Activated naive CD4-positive, alpha-beta T cell (primary cell): ENCODE measurements at regions not wholly inside any gene's neighbourhood (a gene's known extent, or its start where the extent isn't known, plus 50 kb on each side); places are given as distances from the start of the nearest gene placed in this dataset.

ENCODE experiments used
- DNase-seq, 4 experiments: peaks; one replicate each; lab custom pipeline; 2025; lab: John Stamatoyannopoulos, UW

DNA sequence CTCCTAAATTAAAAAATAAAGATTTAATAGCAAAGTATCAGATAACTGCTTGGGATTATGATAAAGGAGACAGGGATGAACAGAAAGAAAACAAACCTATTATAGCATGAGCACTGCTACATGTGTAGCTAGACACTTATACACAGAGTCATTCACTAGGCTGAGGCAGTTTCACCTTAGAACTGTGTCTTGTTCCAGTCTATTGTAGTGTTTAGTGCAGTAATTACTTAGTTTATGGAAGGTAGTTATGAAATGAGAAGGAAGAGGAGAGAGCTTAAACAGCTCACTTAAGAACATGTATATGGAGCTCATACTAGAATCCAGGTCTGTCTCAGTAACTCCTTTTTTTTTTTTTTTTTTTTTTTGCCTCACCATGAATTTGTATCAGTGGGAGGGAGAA is 441.4 kb downstream of the PDCD6IP start:
- no peak for DNase-seq

DNA sequence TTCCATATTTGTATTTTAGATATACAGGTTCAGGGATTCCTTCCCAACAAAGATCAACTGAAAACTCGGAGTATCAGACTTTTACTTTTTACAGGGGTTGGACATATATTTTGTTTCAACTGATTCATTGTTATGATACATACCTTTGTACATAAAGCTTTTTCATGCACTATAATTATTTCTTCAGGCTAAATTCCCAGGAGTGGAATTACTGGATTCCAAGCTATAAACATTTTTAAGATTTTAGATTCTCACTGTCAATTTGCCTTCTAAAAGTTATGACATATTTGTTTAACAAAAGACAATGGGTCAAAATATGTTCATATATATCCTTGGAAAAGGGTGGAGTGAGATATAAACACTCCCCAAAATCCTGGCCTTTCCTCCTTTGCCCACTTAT is 449.0 kb downstream of the PDCD6IP start:
- no peak for DNase-seq

DNA sequence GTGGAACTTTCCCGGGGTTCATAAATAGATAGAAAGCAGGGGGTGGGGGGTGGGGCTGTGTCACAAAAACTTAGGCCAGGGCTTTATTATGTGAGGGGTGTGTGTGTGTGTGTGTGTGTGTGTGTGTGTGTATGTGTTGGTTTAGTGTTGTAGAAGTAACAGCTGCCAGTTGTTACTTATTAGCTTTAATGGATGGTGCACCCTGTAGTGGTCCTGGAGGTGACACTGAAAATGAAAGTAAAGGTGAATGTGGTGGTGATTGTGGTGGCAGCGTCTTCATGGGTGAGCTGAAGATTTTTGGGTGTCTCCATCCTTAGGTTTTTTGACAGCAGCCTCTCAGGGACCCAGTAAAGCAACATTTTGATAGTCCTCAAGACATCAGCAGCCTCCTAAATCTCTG is 449.9 kb downstream of the PDCD6IP start:
- no peak for DNase-seq

DNA sequence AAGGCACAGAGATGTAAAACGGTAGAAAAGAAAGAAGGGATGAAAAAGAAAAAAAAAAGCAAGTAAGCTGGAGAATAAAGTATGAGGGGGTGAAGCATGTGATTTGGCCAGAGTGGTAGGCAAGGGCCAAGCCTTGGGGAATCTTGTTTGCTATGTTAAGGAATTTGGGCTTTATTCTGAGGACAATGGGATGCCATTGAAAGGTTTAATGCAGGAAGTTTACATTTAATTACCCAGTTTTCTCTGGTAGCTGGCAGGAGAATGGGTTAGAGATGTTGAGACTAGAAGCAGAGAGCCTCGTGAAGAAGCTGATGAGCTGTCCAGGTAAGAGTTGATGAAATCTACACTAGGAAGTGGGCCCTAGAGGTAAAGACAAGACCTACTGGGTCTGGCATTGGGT is 455.9 kb downstream of the PDCD6IP start:
- DNase-seq, result no peak

DNA sequence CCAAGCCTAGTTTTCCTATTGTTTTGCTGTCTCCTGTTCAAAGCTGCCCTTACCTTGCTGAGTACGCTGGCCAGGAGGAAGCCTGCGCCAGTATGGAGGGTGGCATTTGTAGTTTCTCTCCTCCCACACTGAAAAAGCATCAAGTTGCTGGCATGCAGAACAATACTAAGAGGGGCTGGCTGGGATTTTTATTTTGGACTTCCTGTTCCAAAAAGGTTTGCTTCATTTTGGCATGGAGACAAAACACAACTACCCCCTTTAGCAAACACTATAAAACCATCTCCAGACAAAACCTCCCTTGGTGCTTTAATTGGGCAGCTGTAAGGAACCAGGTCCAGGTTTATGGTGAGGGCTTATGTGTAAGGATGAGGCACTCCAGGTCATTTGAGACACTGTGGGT is 457.6 kb downstream of the PDCD6IP start:
- no peak for DNase-seq

DNA sequence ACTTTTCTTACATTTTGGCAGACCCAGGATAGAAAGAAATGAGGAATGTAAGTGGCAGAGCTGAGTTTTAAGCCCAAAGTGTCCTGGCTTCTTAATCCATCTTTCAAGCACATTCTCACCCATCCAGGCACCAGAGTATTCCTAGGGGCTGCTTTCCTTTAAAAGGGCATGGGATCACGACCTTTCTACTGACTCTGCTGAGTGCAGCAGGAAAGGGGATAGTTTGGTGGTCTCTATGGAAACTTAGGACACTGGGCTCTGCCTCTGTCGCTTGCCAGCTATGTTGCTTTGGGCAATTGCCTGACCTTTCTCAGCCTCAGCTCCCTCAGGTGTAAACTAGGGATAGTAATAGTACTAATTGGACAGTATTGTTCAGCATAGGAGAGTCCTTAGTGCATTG is 458.4 kb downstream of the PDCD6IP start:
- no peak for DNase-seq

DNA sequence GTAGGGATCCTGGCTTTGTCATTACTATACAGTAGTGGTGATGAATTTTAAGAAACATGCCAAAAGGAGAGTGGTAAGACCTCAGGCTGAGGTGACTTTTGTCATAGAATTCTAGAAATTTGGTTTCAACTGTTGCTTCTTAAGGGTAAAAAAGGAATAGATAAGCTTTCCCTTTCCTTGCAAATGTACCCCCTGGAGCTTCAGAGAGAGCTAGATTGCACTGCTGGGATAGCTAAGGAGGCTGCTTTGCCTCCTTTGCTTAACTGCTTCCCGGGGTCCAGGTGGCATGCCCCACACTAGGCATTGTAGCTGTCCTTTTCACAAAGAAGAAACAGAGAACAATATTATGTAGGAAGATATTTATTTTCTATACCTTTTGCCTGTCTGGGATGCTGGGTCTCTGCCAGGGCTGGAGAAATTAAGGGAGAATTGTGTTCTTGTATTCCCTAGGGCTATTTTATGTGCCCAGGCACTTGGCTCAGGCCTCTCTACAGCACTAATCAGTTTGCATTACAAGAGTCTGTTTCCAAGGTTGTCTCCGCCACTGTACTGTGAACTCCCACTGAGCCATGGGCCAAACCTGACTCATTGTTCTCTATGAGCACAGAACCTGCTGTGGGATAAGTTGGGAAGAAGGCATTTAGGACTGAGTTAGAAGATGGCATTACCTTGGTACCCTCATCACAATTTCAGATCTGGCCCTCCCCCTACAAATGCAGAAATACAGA is 460.0 kb downstream of the PDCD6IP start:
- no peak for DNase-seq

DNA sequence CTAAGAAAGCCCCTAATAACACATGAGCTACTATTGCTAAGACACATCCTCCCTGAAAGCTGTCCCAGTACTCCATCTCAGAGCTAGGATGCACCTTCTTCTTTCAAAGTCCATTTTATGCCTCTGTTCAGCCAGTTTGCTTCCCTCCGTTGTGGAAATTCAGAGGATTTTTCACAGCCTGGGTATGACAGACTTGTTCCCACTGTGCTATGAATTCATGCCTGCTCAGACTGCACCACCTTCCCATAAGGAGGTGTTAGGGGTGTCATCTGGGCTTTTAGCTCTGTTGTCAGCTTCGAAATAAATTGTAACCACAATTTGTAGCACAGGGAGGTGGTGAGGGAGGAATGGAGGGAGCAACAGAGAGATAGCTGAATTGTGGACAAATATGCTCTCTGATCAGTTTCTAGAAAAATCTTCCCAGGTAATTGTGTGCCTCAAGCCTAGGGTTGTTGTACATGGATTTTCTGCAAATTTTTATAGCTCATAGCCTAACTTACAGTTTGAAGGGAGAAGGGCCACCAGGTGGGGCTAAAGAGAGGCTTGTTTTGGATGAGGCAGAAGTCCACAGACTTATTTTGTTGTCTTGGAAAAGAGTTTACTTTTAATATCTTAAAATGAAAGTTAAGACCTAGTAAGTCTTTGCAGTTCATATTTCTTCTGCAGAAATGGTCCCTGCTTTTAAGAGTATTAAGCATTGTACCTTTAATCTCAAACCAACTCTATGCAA is 462.0 kb downstream of the PDCD6IP start:
- DNase-seq, result peak in 1 of 4 experiments; percentile 0

DNA sequence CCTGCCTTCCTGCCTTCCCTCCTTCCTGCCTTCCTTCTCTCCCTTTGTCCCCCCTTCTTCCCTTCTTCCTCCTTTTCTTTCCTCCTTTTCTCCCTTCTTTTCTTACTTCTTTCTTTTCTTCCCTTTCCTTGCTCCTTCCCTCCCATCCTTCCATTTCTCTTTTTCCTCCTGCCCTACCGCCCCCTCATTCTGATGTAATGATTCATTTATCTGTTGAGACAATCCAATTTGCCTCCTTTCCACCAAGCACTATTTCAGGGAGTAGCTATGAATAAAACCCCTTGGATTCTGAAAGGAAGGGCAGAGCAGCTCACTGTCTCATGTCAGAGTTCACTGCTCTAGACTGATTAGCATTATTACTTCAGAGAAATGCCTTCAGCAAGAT is 462.6 kb downstream of the PDCD6IP start:
- no peak for DNase-seq

DNA sequence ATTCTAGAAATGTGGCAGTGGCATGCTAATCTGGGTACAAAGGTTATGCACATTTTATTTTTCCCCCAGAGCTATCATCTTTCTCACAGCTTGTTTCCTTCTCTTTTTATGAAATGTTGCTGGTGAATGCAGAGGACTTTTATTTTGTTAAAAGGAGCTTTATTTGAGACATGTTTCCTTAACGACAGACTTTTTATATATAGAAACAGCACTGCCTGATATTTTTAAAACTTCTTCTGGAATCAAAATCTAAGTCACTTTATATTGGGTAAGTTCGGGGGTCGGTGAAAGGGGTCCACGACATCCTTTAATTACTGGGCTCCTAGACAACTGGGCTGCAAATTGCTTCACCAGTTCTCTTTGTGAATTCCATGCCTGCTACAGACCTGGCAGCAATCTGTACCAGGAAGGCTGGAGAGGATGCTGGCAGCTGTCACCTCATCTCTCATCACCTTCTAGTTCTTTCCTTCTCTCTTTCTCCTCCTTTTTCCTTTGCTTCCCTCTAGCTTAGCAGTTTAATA is 464.7 kb downstream of the PDCD6IP start:
- no peak for DNase-seq

DNA sequence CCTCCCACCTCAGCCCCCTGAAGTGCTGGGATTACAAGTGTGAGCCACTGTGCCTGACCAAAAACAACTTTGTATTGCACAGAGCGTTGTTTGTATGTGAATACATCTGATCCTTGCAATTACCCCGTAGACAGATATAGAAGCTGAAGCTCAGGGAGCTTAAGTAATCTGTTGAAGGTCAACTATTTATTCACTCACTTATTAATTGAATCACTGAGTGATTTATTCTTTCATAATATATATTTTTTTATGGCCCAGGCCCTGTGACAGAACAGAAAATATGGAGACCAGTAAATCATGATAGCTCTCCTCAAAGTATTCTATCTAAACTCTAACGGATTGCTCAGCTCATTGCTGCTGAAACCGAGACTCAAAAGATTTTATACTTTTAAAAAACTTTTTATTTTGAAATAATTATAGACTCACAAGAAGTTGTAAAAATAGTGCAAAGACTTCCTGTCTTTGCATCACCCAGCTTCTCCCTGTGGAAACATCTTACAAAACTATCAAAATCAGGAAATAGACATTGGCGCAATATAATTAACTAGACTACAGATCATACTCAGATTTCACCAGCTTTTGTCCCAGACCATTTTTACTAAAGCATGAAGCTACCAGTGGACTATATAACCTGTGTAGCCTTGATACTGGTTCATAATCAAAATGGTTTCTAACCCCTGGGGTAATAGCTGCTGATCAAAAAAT is 466.1 kb downstream of the PDCD6IP start:
- no peak for DNase-seq

DNA sequence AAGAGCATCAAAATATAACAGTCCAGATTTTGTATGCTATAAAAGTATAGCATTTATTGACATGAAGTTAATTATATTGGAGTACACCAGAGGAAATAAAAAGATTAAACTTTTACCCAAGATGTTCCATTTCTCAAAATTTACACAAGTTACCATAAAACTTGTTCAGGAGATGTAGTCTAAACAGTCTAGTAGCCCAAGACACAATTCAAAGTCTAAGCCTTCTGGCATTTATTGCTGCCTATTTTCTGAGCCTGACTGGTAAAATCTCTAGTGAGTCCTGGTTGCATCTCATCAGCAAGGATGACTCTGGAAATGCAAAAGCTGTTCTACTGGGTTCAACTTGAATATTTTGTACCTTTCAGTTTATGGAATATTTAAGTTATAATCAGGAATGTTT is 468.7 kb downstream of the PDCD6IP start:
- no peak for DNase-seq

DNA sequence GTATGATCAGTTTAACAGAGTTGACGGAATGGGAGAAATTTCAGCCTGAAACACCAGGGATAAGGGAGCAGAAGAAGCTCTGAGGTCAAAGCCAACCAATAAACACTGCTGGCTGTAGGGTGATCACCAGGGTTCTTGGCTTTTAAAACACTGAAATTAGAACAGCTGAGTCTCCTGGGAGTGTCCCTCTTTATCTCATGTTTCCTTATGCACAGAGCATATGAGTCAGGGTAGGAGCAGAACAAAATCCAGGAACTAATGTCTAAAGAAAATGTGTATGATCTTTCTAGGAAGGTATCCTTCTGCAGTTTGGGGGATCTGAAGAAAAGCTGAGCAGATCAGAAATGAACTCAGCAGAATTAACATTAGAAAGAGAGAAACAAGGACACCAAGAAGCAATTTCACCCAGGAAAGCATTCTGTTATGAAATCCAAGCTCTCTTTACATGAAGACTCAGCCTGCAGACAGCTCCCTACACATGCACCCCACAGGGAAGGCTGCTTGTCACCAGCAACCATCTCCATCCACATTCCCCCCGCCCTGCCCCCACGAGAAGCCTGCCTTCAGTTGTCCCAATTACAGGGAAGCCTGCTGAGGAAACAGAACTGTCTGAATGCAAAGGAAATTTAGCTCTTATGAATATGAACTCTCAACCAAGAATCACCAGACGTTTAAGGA is 469.7 kb downstream of the PDCD6IP start:
- DNase-seq, result no peak

DNA sequence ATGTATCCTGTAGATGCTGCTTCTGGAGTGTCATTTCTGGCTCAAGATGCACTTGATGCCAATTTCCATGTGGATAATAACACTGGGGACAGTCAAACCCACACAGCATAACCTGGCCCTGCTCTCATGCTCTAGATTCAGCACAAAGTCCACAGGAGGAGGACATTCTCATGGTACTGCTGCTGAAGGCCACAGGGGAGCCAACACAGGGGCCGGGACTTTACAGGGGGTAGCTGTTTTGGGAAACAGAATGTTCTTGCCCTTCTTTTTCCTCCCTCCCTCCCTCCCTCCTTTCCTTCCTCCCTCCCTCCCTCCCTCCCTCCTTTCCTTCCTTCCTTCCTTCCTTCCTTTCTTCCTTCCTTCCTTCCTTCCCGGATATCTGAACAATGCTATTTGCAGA is 477.4 kb downstream of the PDCD6IP start:
- no peak for DNase-seq

DNA sequence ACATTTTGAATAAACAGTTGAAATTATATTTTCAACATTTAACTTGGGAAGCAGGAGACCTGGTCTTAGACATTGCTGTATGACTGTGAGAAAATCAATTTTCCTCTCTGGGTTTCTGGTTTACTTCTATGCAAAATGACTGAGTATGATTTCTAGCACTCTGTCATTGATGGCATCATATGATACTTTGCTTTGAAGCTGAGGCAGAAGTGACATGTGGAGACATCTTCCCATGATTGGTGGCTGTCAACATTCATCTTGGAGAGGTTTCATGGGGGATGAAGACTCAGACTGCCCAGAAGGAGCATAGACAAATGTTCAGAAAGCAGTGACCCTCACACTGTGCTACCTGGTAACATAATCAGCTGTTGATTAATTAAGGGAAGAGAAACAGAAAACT is 477.9 kb downstream of the PDCD6IP start:
- DNase-seq, result no peak

DNA sequence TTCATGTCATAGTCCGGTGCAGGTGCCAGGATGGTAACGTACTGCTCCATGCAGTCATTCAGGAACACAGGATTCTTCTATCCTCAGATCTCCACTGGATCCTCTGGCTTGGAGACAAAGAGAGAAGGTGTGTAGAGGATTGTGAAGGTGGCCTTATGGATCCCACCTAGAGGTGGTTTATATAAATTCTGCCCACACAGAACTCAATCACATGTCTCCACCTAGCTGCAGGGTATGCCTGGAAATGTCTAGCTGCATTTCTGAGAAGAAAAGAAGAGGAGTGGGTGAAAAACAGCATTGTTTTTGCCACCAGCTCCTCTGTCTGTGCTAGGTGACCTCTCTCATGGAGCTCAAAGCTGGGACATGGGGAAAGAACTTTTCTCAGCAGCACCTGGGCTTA is 478.7 kb downstream of the PDCD6IP start:
- DNase-seq, result no peak

DNA sequence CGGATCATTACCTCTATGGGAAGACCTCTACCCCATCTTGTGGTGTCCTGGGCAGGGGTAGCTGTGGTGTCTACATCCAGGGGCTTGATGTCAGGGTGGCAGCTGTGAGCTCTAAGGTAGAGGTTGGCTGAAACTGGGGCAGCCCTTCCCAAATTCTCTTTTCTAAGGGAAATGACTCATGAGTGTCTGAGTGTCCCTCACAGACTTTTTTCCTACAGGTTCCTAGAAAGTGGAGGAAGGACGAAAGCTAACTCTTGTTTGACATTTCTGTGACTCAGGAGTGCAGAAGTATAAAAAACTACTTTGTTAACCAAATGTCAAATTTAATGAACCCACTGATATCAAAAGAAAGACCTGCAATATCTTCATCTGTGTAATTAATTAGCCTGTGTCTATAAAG is 481.5 kb downstream of the PDCD6IP start:
- no peak for DNase-seq

DNA sequence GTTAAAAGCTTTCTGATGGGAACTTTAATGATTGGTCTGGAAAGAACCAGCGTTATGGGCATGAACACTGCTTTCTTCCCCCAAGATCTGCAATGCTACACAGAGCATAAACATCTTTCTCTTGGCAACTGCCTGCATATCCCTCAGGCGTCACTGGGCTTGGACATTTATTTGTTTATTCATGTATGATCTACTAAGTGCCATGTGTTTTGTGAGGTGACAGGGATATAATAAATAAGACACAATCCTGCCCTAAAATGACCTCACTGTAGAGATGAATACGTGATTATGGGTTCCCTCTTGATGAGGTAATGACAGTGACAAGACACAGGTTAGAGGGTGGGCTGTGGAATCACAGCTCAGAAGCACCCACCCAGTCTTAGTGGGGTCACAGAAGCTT is 485.3 kb downstream of the PDCD6IP start:
- DNase-seq, result no peak

DNA sequence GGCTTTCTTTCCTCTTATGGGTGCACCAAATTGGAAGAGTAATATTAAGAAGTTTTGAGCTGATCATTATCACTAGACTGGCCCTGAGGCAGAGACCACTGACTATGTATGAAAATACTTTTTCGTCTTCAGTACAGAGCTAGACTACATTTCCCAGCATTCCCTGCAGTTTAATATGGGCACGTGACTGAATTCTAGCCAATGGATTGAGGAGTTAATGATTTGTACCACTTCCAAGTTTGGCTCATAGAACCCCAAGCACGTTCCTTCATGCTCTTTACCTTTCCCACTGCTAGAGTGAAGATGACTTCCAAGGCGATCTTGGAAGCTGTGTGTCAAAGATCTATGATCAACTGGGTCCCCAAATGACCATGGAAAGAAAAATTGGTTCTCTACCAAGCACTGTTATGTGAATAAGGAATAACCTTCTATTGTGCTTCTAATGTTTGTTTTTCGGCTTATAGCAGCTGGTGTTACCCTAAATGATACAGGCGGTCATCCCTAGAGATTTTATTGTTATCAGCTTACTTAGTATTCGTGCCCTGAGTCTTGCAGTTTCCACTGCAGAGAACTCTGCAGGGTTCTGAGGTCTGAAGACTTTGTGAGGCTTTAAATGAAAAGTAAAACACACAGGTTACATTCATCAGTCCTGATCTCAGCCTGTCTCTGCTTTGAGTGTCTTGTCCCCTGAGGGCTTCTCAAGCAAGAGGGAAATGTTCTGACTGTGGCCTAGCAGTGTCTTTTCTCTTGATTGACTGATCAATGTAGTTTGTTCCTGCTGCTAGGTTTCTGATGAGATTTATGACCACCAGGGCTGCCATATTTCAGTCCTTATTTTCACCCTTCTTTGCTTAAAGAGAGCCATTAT is 486.8 kb downstream of the PDCD6IP start:
- no peak for DNase-seq

DNA sequence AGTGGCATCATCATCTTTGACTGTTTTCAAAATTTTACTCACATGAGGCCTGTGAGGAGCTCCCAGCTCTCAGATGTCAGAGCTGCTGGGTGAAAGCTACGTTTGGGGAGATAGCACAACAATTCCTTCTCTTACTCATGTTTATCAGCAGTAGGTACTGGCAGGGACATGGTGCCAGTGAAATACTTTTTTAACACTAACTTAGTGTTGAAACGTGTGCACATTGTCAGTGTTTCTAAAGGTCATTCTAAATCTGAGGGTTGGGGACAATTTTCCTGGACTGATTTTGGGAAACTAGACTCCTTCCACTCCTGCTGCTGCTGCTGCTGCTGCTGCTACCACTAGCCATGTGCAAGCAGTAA is 487.4 kb downstream of the PDCD6IP start:
- DNase-seq, result no peak

DNA sequence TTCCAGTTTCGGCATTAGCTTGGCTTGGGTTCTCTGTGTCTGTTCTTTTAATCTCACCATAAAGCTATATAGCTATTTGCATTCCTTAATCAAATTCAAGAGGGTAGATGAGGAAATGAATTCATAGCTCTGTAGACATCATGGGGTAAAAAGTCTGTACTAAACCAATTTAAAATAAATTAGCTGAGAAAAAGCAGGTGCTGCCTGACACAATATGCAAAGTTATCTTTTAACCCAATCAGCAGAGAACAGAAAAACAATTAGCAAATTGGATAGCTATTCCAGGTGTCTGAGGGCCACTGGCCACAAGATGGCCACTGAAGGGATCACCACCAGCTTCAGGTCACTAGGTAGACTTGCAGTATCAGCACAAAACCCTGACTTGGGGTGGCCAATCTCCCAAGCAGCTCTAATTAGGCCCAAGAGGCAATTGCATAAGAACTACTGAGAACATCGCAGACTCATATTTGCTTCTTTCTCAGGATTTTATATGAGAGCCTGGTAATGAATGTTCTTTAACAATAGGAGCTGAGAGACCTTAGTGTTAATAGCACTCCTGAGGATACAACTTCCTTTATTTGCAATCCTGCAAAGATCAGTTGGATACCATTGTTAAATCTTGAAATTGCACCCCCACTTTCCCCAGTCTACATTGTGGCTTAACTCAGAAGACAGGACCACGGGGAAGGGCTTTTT is 494.3 kb downstream of the PDCD6IP start:
- DNase-seq, result no peak
